ENCODE measurements at regions not wholly inside any gene's neighbourhood (a gene's known extent, or its start where the extent isn't known, plus 50 kb on each side); places are given as distances from the start of the nearest gene placed in this dataset.

GRCh38 chr20:48419173-48419572 lies 408.6 kb downstream of the PREX1 start:
- H3K36me3 ChIP-seq = no peaks in the 10 kb centered on the region
- no peak for DNase-seq
- H3K9me3 ChIP-seq (ENCODE audit: severe bottlenecking) = no peaks in the 10 kb centered on the region
- H3K27ac ChIP-seq = no peak overlapping the region
- TF ChIP-seq CTCF (IDR thresholded peaks at IDR 0.05; ENCODE audit: low read depth, low read length) = no peak
- H3K4me3 ChIP-seq (ENCODE audit: low read depth, low read length) = no peak overlapping the region
- no peaks in the 10 kb centered on the region for H3K27me3 ChIP-seq (ENCODE audit: insufficient read depth, low read depth, severe bottlenecking)

- no peak for TF ChIP-seq CTCF (IDR thresholded peaks at IDR 0.05; ENCODE audit: low read depth, low read length)
- no peak overlapping the region for H3K4me3 ChIP-seq (ENCODE audit: low read depth, low read length)
- no peaks in the 10 kb centered on the region for H3K36me3 ChIP-seq
- no peak for DNase-seq
- no peaks in the 10 kb centered on the region for H3K27me3 ChIP-seq (ENCODE audit: insufficient read depth, low read depth, severe bottlenecking)
- no peak overlapping the region for H3K27ac ChIP-seq
- no peaks in the 10 kb centered on the region for H3K9me3 ChIP-seq (ENCODE audit: severe bottlenecking)
Measured at GRCh38 chr20:48416002-48416401, 411.8 kb downstream of the PREX1 start.

GRCh38 chr20:48414786-48415185 lies 413.0 kb downstream of the PREX1 start:
- Histone ChIP-seq H3K36me3 (no peaks in the 10 kb centered on the region), H3K4me3 (ENCODE audit: low read depth, low read length) (no peak overlapping the region), H3K27me3 (ENCODE audit: insufficient read depth, low read depth, severe bottlenecking) (no peaks in the 10 kb centered on the region), H3K27ac (no peak overlapping the region), H3K9me3 (ENCODE audit: severe bottlenecking) (no peaks in the 10 kb centered on the region)
- no peak for DNase-seq
- TF ChIP-seq CTCF (IDR thresholded peaks at IDR 0.05; ENCODE audit: low read depth, low read length) = no peak

- Histone ChIP-seq H3K27ac (no peak overlapping the region), H3K27me3 (ENCODE audit: insufficient read depth, low read depth, severe bottlenecking) (no peaks in the 10 kb centered on the region), H3K4me3 (ENCODE audit: low read depth, low read length) (no peak overlapping the region), H3K9me3 (ENCODE audit: severe bottlenecking) (no peaks in the 10 kb centered on the region), H3K36me3 (no peaks in the 10 kb centered on the region)
- TF ChIP-seq CTCF (IDR thresholded peaks at IDR 0.05; ENCODE audit: low read depth, low read length) = no peak
- DNase-seq = no peak
Measured at GRCh38 chr20:48411919-48412522, 415.8 kb downstream of the PREX1 start.

GRCh38 chr20:48411245-48411644 lies 416.6 kb downstream of the PREX1 start:
- no peak overlapping the region for H3K27ac ChIP-seq
- no peaks in the 10 kb centered on the region for H3K9me3 ChIP-seq (ENCODE audit: severe bottlenecking)
- H3K4me3 ChIP-seq (ENCODE audit: low read depth, low read length) = no peak overlapping the region
- no peaks in the 10 kb centered on the region for H3K27me3 ChIP-seq (ENCODE audit: insufficient read depth, low read depth, severe bottlenecking)
- TF ChIP-seq CTCF (IDR thresholded peaks at IDR 0.05; ENCODE audit: low read depth, low read length) = no peak
- no peaks in the 10 kb centered on the region for H3K36me3 ChIP-seq
- DNase-seq = no peak

GRCh38 chr20:48409055-48409615 lies 418.7 kb downstream of the PREX1 start:
- no peak for TF ChIP-seq CTCF (IDR thresholded peaks at IDR 0.05; ENCODE audit: low read depth, low read length)
- no peaks in the 10 kb centered on the region for H3K9me3 ChIP-seq (ENCODE audit: severe bottlenecking)
- no peak overlapping the region for H3K27ac ChIP-seq
- no peaks in the 10 kb centered on the region for H3K36me3 ChIP-seq
- H3K27me3 ChIP-seq (ENCODE audit: insufficient read depth, low read depth, severe bottlenecking) = no peaks in the 10 kb centered on the region
- H3K4me3 ChIP-seq (ENCODE audit: low read depth, low read length) = no peak overlapping the region
- DNase-seq = no peak

Data from WERI-Rb-1 (cell line).